HUDEP-2 (cell line): ENCODE measurements at regions not wholly inside any gene's neighbourhood (a gene's known extent, or its start where the extent isn't known, plus 50 kb on each side); places are given as distances from the start of the nearest gene placed in this dataset.

ENCODE experiments used
- DNase-seq, 76 experiments: peaks; one replicate each; lab custom pipeline; 2025; ENCODE audit not compliant: unreplicated experiment in 76 of 76; lab: John Stamatoyannopoulos, UW

DNA sequence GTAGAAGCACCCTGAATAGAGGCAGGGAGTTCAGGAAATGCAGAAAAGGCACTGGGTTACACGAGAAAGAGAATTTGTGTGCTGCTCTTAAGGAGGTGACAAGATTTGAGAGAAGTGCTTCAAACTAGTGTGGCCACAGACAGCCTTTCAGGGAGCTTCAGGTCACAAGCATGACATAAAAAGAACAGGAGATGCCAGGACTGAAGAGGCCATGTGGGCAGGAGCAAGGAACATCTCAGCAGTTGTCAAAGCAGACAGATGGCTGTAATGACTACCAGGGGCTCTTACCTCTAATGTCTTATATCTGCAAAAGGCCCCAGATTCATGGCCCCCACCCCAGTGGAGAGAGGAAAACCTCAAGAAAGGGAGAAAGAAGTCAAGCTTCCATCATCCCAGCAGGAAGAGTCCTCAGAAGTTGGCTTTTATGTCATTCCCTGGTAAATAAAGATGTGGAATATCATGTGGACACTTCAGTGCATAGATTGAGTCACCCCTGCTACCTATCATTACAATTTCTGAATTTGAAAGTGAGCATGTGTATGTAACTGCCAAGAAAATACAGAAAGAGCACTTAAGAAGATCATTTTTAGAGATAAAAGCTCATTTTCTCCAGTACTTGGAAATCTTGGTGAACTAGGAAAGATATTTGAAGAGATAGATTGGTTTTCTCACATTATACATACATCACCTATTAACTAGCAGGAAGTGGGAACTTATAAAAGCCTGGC lies 214.4 kb upstream of the RORB start:
- DNase-seq = no peak

- no peak for DNase-seq
Observed at GRCh38 chr9:74284581-74285450, 212.3 kb upstream of the RORB start.

DNA sequence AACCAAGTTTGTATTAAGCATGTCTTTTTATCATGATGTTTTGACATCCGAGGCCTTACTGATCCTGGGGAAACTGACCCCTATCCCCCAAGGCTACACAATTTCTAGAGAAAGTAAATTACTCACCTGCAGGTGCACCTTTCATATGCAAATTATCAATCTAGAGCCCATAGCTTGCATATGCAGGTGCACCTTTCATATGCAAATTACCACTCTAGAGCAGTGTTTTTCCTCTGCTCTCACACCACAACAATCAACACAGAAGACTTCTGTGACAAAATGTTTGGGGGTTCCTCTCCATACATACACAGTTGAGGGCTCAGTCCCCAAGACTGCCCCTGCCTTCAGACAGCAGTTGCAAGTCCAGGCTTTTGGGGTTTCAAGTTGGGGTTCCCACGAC lies 203.7 kb upstream of the RORB start:
- no peak for DNase-seq

GRCh38 chr9:74303945-74304344 lies 193.2 kb upstream of the RORB start:
- DNase-seq = peak in 1 of 76 experiments; percentile 1

DNA sequence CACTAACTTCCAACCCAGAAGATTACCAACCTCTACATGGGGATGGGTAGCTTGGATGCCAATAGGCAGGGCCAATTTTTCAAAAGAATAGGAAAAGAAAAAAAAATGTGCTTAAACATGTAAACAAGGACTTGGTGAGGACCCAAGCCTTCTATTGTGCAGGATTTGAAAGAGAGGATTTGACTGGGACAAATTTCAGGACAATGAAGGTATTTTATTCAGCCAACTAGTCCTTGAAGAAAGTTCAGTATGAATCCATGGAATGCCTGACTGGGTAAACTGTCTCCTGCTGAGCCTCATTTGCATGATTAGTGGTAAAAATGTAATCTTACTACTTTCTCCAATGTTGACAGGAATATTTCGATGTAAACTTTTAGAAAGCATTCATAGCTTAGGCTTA lies 192.5 kb upstream of the RORB start:
- DNase-seq = no peak

GRCh38 chr9:74309654-74310053 lies 187.5 kb upstream of the RORB start:
- DNase-seq = no peak

DNA sequence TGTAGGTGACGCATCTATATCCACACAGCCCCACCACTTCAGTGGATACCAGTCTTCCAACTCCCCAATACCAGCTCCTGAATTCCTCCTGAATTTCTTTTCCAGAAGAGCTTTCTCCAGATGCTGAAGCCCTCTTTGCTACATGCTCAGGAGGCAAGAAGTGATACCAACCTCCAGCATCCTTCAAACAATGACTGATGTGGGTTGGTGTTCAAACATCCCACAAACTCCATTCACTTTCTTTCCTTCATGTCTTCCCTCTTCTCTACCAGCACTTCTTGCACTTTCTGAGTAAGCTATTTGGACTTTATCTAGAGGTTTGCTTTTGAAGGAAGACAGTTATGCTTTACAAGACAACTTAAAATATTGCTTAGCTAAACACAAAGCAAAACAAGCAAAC lies 179.9 kb upstream of the RORB start:
- DNase-seq = no peak

DNA sequence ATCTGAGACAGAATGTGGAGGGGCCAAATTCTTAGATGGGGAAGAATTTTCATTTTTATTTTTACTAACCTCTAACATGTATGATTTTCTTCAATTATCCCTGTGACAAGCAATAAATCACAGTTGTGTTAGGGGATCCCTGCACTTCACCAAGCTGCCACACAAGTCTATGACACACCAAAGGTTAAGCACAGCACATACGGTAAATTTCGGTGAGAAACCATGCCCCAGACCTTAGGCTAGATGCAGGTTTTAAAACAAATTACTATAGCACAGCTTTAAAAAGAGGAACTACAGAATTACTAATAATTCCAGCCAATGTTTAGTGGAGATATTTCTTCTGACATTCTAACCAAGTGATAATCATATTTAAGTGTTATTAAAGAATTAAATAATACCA lies 175.7 kb upstream of the RORB start:
- DNase-seq = no peak

GRCh38 chr9:74322661-74323314 lies 174.3 kb upstream of the RORB start:
- no peak for DNase-seq

- DNase-seq = no peak
Observed at GRCh38 chr9:74330487-74331214, 166.5 kb upstream of the RORB start.

GRCh38 chr9:74331607-74332006 lies 165.5 kb upstream of the RORB start:
- DNase-seq = no peak

DNA sequence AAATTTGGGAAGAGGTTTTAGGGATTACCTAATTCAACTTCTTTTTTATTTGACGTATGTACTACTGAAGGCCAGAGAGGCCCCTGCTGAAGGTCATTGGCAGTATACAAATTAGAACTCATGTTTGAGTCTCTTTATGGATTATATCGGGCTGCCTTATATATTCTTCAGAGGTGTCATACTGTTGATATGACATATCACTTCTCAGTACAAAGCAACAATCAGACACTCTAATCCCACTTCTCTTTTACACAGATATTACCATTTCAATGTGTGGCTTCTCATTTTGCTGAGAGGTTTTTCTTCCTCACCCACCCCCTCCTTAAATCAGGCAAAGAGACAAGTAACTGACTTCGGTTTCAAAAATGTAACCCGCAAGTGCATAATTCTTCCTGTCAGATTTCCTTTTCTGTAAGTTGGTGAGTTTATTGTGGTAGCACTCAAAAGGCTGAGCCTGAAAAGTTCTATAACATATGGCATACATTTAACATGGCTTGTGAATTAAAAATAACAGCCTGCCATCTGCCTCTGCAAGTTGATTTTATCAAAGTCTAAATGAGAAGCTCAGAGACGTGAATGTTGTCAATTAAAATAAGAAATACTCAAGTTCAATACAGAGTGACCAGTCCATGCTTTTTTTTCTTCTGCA lies 163.6 kb upstream of the RORB start:
- no peak for DNase-seq

DNA sequence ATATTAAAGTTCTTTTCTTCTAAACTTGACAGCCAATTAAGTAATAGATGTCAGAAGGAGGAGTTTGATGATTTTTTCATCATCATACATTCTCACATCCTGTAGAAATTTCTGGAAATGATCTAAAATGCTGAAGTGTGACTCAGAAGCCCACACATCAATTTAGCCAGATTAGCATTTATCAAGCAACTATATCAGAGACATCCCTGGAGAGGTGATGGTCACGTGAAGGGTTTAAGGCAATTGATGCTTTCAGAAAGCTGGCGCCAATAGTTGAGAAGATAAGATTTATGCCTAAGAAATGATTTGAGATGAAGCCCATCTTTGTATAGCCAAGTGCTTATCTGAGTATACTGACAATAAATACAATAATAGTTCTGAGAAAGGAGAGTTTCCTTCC lies 162.9 kb upstream of the RORB start:
- DNase-seq = no peak

GRCh38 chr9:74336161-74336560 lies 161.0 kb upstream of the RORB start:
- no peak for DNase-seq

- DNase-seq = no peak
Observed at GRCh38 chr9:74348777-74349176, 148.4 kb upstream of the RORB start.

DNA sequence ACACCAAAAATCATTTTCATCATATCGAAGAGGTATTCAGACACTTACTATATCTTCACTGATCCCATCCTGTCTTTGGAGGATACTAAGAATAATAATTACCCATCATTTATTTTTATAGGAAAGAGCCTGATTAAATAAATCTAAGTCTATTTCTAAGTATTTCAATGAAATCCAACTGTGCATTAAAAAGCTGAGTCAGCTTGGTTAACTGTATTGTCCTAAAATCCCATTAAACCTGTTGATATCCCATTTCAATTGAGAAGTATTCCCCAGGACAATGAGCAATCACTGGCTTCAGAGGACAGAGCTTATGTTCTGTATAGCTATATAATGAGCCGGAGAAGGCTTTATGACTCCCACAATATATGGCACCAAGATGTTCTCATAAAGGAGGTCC lies 142.0 kb upstream of the RORB start:
- no peak for DNase-seq

- DNase-seq = no peak
Observed at GRCh38 chr9:74357577-74357976, 139.6 kb upstream of the RORB start.

DNA sequence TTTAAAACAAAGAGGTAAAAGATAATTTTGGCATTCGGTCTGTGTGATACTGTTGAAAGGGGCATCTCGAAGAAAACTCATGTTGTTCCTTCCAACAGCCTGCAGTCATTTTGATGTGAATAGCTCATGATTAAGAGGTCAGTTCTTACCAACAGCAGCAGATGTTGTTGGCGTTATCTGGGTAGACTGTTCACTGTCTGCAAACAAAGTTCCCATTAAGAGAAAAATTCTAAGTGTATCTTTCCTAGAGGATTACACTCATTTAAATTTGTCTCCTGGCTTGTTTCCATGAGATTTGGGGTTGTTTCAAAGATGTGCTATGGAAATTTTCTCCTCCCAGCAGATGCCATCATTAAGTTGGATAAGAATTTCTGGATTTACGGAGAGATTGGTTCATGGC lies 138.2 kb upstream of the RORB start:
- DNase-seq = no peak

DNA sequence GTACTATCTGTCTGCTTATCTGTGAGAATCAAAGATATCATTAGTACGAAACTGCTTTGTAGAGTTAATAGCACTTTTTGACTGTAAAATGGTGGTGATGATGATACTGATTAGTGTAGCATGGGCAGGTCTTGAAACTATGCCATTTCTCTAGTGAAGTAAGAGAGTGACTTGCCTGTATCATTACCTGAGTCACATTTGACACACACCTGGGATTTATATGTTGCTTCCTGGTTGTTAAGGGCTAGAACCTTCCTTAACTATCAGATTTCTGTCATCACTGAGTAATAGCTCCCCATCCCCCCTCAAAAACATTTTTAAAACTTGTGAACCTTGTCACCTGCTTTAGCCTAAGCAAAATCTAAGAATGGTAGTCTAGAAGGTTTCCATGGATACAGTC lies 135.6 kb upstream of the RORB start:
- DNase-seq = no peak

GRCh38 chr9:74362423-74362822 lies 134.7 kb upstream of the RORB start:
- DNase-seq = no peak

DNA sequence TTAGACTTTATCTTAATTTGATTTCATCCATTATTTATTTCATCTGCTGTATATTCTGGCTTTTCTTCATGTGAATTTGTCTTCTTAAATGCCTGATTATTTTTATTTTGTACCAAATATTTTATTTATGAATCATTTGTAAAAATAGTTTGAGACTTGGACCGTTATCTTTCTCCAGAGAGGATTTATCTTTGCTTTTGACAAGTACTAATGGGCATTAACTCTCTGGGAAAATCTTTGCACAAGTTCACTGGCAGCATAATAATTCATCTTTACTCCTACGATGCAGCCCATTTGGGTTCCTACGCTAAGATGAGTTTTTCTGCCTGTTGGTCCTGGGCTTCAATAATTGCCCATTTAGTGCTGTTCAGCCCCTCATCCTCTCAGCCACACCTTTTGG lies 131.0 kb upstream of the RORB start:
- DNase-seq = no peak
